ENCODE measurements at regions not wholly inside any gene's neighbourhood (a gene's known extent, or its start where the extent isn't known, plus 50 kb on each side); places are given as distances from the start of the nearest gene placed in this dataset.

DNA sequence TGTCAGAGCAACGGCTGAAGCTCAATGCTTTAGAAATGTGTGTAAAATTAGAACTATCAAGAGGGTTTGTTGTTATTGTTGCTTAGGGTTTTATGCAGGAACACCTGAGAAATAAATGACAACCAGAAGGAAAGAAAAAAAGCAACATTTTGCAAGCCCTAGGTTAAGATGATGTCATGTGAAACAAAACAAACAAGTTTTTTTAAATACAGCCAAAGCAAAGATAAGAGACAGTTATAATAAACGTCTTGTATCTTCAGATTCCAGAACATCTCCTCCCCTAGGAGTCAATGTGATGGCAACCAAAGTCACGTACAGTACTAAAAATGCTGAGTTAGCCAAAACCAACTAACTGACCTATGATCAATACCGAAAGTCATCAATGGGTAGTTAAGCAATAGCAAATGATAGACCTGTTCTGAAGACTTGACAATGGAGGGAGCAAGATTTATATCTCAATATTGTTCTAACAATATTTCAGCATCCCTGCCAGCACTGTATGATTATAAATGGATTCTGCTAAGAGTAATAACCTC lies 55.3 kb upstream of the NOCT start:
- H3K36me3 ChIP-seq = no peaks in the 10 kb centered on the region
- H3K27me3 ChIP-seq (replicated peaks in 1 of 7) = no peaks in the 10 kb centered on the region
- intact Hi-C loops (cut with DNase I; ENCODE audit: low total_unique reads) = no loop called here
- DNase-seq = no peak
- H3K27ac ChIP-seq = peak overlapping the region in 1 of 8 donors; percentile 62
- H3K9me3 ChIP-seq = no peaks in the 10 kb centered on the region
- TF ChIP-seq, protein P1, sequence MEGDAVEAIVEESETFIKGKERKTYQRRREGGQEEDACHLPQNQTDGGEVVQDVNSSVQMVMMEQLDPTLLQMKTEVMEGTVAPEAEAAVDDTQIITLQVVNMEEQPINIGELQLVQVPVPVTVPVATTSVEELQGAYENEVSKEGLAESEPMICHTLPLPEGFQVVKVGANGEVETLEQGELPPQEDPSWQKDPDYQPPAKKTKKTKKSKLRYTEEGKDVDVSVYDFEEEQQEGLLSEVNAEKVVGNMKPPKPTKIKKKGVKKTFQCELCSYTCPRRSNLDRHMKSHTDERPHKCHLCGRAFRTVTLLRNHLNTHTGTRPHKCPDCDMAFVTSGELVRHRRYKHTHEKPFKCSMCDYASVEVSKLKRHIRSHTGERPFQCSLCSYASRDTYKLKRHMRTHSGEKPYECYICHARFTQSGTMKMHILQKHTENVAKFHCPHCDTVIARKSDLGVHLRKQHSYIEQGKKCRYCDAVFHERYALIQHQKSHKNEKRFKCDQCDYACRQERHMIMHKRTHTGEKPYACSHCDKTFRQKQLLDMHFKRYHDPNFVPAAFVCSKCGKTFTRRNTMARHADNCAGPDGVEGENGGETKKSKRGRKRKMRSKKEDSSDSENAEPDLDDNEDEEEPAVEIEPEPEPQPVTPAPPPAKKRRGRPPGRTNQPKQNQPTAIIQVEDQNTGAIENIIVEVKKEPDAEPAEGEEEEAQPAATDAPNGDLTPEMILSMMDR (IDR thresholded peaks at IDR 0.05 in 8 of 11, conservative IDR thresholded peaks at IDR 0.05 in 3 of 11) = no peak
- no peak for TF ChIP-seq POLR2AphosphoS5 (IDR thresholded peaks at IDR 0.05)
- TF ChIP-seq POLR2A (IDR thresholded peaks at IDR 0.05) = no peak
- no peak overlapping the region for H3K4me3 ChIP-seq
- H3K4me1 ChIP-seq = peaks cover 0 to 27% (median 3%) of the 10 kb centered on the region in 6 donors
- 55 to 93% (median 78%) methylated on average over 4 of the region's 4 CpGs for WGBS, 5 donors

DNA sequence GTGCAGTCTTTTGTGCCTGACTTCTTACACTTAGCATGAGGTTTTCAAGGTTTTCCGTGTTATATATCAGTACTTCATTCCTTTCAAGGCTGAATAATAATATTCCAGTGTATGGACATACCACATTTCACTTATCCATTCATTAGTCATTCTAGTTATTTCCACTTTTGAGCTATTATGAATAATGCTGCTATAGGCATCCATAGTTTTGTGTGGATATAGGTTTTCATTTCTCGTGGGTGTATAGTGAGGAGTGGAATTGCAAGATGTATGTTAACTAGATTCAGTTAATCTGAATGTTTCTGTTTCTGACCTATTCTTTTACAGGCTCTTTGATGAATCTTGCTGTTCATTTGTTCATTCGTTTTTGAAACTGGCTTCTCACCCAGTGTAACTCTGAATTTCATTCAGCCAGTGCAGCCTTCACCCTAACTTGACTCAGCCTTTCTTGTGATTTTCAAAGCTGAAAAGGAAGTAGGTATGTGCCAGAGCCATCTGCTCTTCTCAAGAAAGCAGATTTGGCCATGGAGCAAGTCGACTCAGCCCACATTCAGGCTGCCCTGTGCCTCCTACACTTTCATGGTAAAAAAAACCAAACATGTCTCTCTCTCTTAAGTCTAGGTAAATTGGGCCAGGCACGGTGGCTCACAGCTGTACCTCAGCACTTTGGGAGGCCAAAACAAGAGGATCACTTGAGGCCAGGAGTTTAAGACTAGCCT lies 56.3 kb upstream of the NOCT start:
- H3K27ac ChIP-seq = peak overlapping the region in 4 of 8 donors; percentile 8 to 62 (median 48)
- intact Hi-C loops (cut with DNase I; ENCODE audit: low total_unique reads) = no loop called here
- WGBS, 5 donors = 56 to 81% (median 66%) methylated on average over 5 of the region's 5 CpGs

DNA sequence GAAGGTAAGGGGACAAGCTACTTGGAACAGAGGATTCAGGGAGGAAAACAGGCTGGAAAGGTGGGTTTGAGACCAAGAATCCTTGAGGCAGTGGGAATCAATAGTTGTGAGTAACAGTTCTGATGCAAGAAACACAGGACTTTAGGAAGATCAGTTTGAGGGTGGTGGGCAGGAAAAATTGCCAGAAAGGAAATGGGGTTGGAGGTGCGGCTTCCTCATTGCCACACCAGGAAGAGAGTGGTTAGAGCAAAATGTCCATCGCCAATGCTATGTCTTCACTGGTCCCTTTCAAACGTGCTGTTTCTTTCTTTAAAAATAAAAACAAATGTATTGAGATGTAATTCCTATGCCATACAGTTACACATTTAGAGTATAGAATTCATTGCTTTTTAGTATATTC lies 57.1 kb upstream of the NOCT start:
- TF ChIP-seq POLR2AphosphoS5 (IDR thresholded peaks at IDR 0.05) (no peak), POLR2A (IDR thresholded peaks at IDR 0.05) (no peak)
- TF ChIP-seq, protein P1 (IDR thresholded peaks at IDR 0.05 in 8 of 11, conservative IDR thresholded peaks at IDR 0.05 in 3 of 11) = no peak
- Histone ChIP-seq H3K27me3 (replicated peaks in 1 of 7) (no peaks in the 10 kb centered on the region), H3K36me3 (no peaks in the 10 kb centered on the region), H3K27ac (peak overlapping the region in 4 of 8 donors; percentile 8 to 62 (median 48)), H3K4me3 (no peak overlapping the region), H3K4me1 (peaks cover 0 to 34% (median 5%) of the 10 kb centered on the region in 6 donors), H3K9me3 (no peaks in the 10 kb centered on the region)
- intact Hi-C loops (cut with DNase I; ENCODE audit: low total_unique reads) = no loop called here
- WGBS, 5 donors = 17 to 34% (median 26%) methylated on average over 3 of the region's 3 CpGs
- DNase-seq = no peak

More for the DNA sequence above, 56.3 kb upstream of the NOCT start:
- TF ChIP-seq POLR2A (IDR thresholded peaks at IDR 0.05) = no peak
- TF ChIP-seq, protein P1 (IDR thresholded peaks at IDR 0.05 in 8 of 11, conservative IDR thresholded peaks at IDR 0.05 in 3 of 11) = no peak
- no peak for TF ChIP-seq POLR2AphosphoS5 (IDR thresholded peaks at IDR 0.05)
- no peak for DNase-seq
- no peaks in the 10 kb centered on the region for H3K9me3 ChIP-seq
- H3K4me1 ChIP-seq = peaks cover 0 to 27% (median 5%) of the 10 kb centered on the region in 6 donors
- no peak overlapping the region for H3K4me3 ChIP-seq
- H3K27me3 ChIP-seq (replicated peaks in 1 of 7) = no peaks in the 10 kb centered on the region
- no peaks in the 10 kb centered on the region for H3K36me3 ChIP-seq

DNA sequence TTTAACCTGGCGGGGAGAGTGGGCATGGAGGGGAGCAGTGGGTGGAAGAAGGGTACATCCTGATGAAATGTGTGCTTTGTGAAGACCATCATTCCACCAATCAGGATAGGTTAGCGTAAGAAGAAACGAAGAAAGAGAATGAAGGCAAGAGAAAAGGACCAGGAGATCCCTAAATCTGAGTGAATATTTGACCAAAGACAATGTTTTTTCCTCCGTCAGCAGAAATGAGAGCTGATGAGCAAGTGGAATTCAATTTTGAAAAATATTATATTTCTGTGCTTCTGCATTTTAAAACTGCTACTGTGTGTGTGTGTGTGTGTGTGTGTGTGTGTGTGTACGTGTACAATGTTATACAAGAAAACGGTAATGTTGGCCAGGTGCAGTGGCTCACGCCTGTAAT lies 58.3 kb upstream of the NOCT start:
- peaks cover 0 to 37% (median 5%) of the 10 kb centered on the region in 6 donors for H3K4me1 ChIP-seq
- no peak overlapping the region for H3K4me3 ChIP-seq
- DNase-seq = no peak
- H3K27ac ChIP-seq = no peak overlapping the region
- intact Hi-C loops (cut with DNase I; ENCODE audit: low total_unique reads) = no loop called here
- no peaks in the 10 kb centered on the region for H3K27me3 ChIP-seq (replicated peaks in 1 of 7)
- no peaks in the 10 kb centered on the region for H3K36me3 ChIP-seq
- TF ChIP-seq POLR2AphosphoS5 (IDR thresholded peaks at IDR 0.05) (no peak), POLR2A (IDR thresholded peaks at IDR 0.05) (no peak)
- TF ChIP-seq, protein P1 (IDR thresholded peaks at IDR 0.05 in 8 of 11, conservative IDR thresholded peaks at IDR 0.05 in 3 of 11) = no peak
- H3K9me3 ChIP-seq = no peaks in the 10 kb centered on the region
- WGBS, 5 donors = 67 to 94% (median 82%) methylated on average over 7 of the region's 7 CpGs
